GM12878 (cell line): ENCODE measurements at regions not wholly inside any gene's neighbourhood (a gene's known extent, or its start where the extent isn't known, plus 50 kb on each side); places are given as distances from the start of the nearest gene placed in this dataset.

Experiments
- ATAC-seq: fragments of 200-7000 bp; cut with Tn5 transposase; 3 replicates; pipeline ENCODE4 v1.9.1; 2020; ENCODE audit warnings: mild to moderate bottlenecking, moderate library complexity
- BruUV-seq: library from RNA; stranded (reverse); fragments of 400-500 nt; replicated peaks from 2 replicates; lab custom pipeline; 2021; lab: Mats Ljungman, UMichigan
- CTCF ChIA-PET: fragments of 300-600 bp; sonication (Branson Sonifier 250); formaldehyde crosslinking; extraction: SDS; loops from one replicate; lab custom pipeline; 2021; ENCODE audit warnings: inconsistent platforms; lab: Yijun Ruan, JAX
- POLR2A ChIA-PET: fragments of 350-600 bp; formaldehyde crosslinking; extraction: SDS; loops from one replicate; lab custom pipeline; 2021; ENCODE audit warnings: inconsistent platforms; lab: Charles Lee
- RAD21 ChIA-PET: fragments of 300-600 bp; sonication (Branson Sonifier 250); formaldehyde crosslinking; loops from one replicate; lab custom pipeline; 2023; ENCODE audit warnings: antibody characterized with exemption; ENCODE audit not compliant: unreplicated experiment; lab: Charles Lee
- SMC1A ChIA-PET: fragments of 300-600 bp; sonication (Branson Sonifier 250); formaldehyde crosslinking; loops from one replicate; lab custom pipeline; 2023; ENCODE audit not compliant: unreplicated experiment, uncharacterized antibody; lab: Charles Lee
- DNase-seq: peaks from one replicate; pipeline ENCODE4 v3.0.0-alpha.2; 2011; ENCODE audit warnings: low read depth, low spot score
- FAIRE-seq: peaks from 3 replicates; lab custom pipeline; 2011; peaks lifted over from hg19 to GRCh38; lab: Jason Lieb, UNC
- H2AFZ ChIP-seq: 2 replicates; pipeline ENCODE4 v1.6.0; 2011; ENCODE audit warnings: low read depth, low read length, control low read depth; ENCODE audit not compliant: control insufficient read depth
- H3K27ac ChIP-seq: 2 replicates; pipeline ENCODE4 v1.5.1; 2011; ENCODE audit warnings: control low read depth; ENCODE audit not compliant: control insufficient read depth, insufficient read depth
- H3K27me3 ChIP-seq, 2 experiments: replicated peaks in 1 of 2; 2 replicates each; pipeline versions ENCODE4 v1.6.0 to v1.6.1; 2011; ENCODE audit warnings: low read length in 1 of 2; ENCODE audit not compliant: control insufficient read depth in 2 of 2, insufficient read depth in 2 of 2
- H3K36me3 ChIP-seq, 2 experiments: 2 replicates each; pipeline ENCODE4 v1.5.1; 2011; ENCODE audit warnings: low read length in 1 of 2; ENCODE audit not compliant: control insufficient read depth in 2 of 2, insufficient read depth in 2 of 2
- H3K4me1 ChIP-seq: 2 replicates; pipeline ENCODE4 v1.6.1; 2011; ENCODE audit warnings: mild to moderate bottlenecking, low read length, moderate library complexity, mixed read lengths; ENCODE audit not compliant: control insufficient read depth, insufficient read depth
- H3K4me2 ChIP-seq: 2 replicates; pipeline ENCODE4 v1.6.0; 2011; ENCODE audit warnings: control low read depth; ENCODE audit not compliant: control insufficient read depth, insufficient read depth
- H3K4me3 ChIP-seq: fragments of 200-600 bp; sonication (generic); 2 replicates; pipeline ENCODE4 v1.5.1; 2016
- H3K79me2 ChIP-seq: 2 replicates; pipeline ENCODE4 v1.6.0; 2011; ENCODE audit warnings: low read length; ENCODE audit not compliant: control insufficient read depth, insufficient read depth
- H3K9ac ChIP-seq: 2 replicates; pipeline ENCODE4 v1.8.0; 2011; ENCODE audit warnings: low read length, control low read depth, mixed read lengths; ENCODE audit not compliant: control insufficient read depth, insufficient read depth
- H3K9me3 ChIP-seq: replicated peaks from 3 replicates; pipeline ENCODE4 v1.5.1; 2011; ENCODE audit warnings: mild to moderate bottlenecking, low read length; ENCODE audit not compliant: control insufficient read depth, insufficient read depth
- H4K20me1 ChIP-seq: 2 replicates; pipeline ENCODE4 v1.6.0; 2011; ENCODE audit not compliant: control insufficient read depth, insufficient read depth
- GABPA ChIP-seq: IDR thresholded peaks from 2 replicates; pipeline ENCODE4 v1.6.1; 2014; ENCODE audit warnings: antibody characterized with exemption, low read depth, mild to moderate bottlenecking, inconsistent platforms
- IRF3 ChIP-seq: fragments of 450-650 bp; IDR thresholded peaks from 2 replicates; pipeline ENCODE4 v1.6.1; 2014; ENCODE audit warnings: mild to moderate bottlenecking
- NBN ChIP-seq: fragments of 450-650 bp; IDR thresholded peaks from 2 replicates; pipeline ENCODE4 v1.6.1; 2016
- PKNOX1 ChIP-seq: fragments of 450-650 bp; IDR thresholded peaks from 2 replicates; pipeline ENCODE4 v1.6.1; 2016; ENCODE audit warnings: mild to moderate bottlenecking
- POLR2AphosphoS2 ChIP-seq: IDR thresholded peaks from 2 replicates; pipeline ENCODE4 v1.6.1; 2011; ENCODE audit warnings: low read depth, mild to moderate bottlenecking, low read length, improper control_type of control experiment, moderate library complexity
- SIN3A ChIP-seq: IDR thresholded peaks from 2 replicates; pipeline ENCODE4 v1.6.1; 2012; ENCODE audit warnings: low read depth, low read length, improper control_type of control experiment
- ZNF384 ChIP-seq: IDR thresholded peaks from 2 replicates; pipeline ENCODE4 v1.6.1; 2012; ENCODE audit warnings: low read depth, mild to moderate bottlenecking, low read length, improper control_type of control experiment, borderline replicate concordance
- WGBS: methylation state at CpG from one replicate; pipeline ENCODE4 v1.1.6; 2016; ENCODE audit warnings: low lambda C conversion rate; ENCODE audit not compliant: insufficient replicate concordance, insufficient coverage; ENCODE audit errors: missing lambda C conversion rate; 5-methylcytosine and 5-hydroxymethylcytosine counted together
- in situ Hi-C: fragments of 300-500 bp; cut with MboI; formaldehyde crosslinking; loops from 9 replicates; pipeline ENCODE4 v1.14.3; 2018; ENCODE audit warnings: mixed read lengths
- intact Hi-C: fragments of 100-400 bp; cut with micrococcal nuclease; formaldehyde crosslinking; loops from one replicate; pipeline ENCODE4 v1.14.2; 2022; ENCODE audit not compliant: unreplicated experiment

- no peak overlapping the region for H2AFZ ChIP-seq
- no TSS peak for BruUV-seq
- H3K27ac ChIP-seq, result no peak overlapping the region
- CTCF ChIA-PET, result interaction anchor here (0.9 to 2.0 kb wide), 3 partner anchors 9 to 15 kb away, joined by 3 to 4 read pairs (median 3); no protein-coding TSS in a partner anchor
- no peak for TF ChIP-seq NBN
- TF ChIP-seq PKNOX1, result peak; percentile 34; the same call in 1 of the 2 replicates
- no peak for ATAC-seq
- no peaks in the 10 kb centered on the region for H3K79me2 ChIP-seq
- H3K4me3 ChIP-seq, result no peak overlapping the region
- no peaks in the 10 kb centered on the region for H3K27me3 ChIP-seq
- H3K9ac ChIP-seq, result no peak overlapping the region
- H3K36me3 ChIP-seq, result no peaks in the 10 kb centered on the region
- SMC1A ChIA-PET, result interaction anchor here (0.7 to 2.0 kb wide), 6 partner anchors 8 to 48 kb away, joined by 3 to 5 read pairs (median 4); no protein-coding TSS in a partner anchor
- FAIRE-seq, result no peak
- no peaks in the 10 kb centered on the region for H4K20me1 ChIP-seq
- in situ Hi-C loops, result no loop called here
- intact Hi-C loops, result no loop called here
- H3K4me1 ChIP-seq, result no peaks in the 10 kb centered on the region
- no peak for DNase-seq
- RAD21 ChIA-PET, result interaction anchor here (0.7 kb wide), 1 partner anchor 12 kb away, joined by 3 read pairs; no protein-coding TSS in a partner anchor
- 28% methylated on average over 13 of the region's 13 CpGs for WGBS
- H3K4me2 ChIP-seq, result no peak overlapping the region
- H3K9me3 ChIP-seq, result no peaks in the 10 kb centered on the region
- POLR2A ChIA-PET, result interaction anchor here (0.5 to 1.5 kb wide), 4 partner anchors 9 to 919 kb away, joined by 3 to 4 read pairs (median 4); no protein-coding TSS in a partner anchor
Measured at GRCh38 chr6:9515633-9516606, 899.0 kb downstream of the TFAP2A start.

GRCh38 chr6:9514146-9514545 is 900.7 kb downstream of the TFAP2A start:
- DNase-seq (no peak), ATAC-seq (no peak), FAIRE-seq (no peak)
- H3K9me3 ChIP-seq, result no peaks in the 10 kb centered on the region; the same call in 2 of the 3 replicates
- H4K20me1 ChIP-seq, result no peaks in the 10 kb centered on the region
- no peak overlapping the region for H3K9ac ChIP-seq
- RAD21 ChIA-PET, result interaction anchor here (1.2 to 1.7 kb wide), 2 partner anchors 11 to 28 kb away, joined by 3 to 5 read pairs; no protein-coding TSS in a partner anchor
- H3K4me2 ChIP-seq, result no peak overlapping the region
- no peak overlapping the region for H3K27ac ChIP-seq
- TF ChIP-seq GABPA (no peak), SIN3A (no peak), ZNF384 (no peak), POLR2AphosphoS2 (no peak), IRF3 (no peak)
- in situ Hi-C loops (no loop called here), intact Hi-C loops (no loop called here)
- CTCF ChIA-PET, result interaction anchor here (0.7 to 2.0 kb wide), 3 partner anchors 11 to 23 kb away, joined by 3 to 4 read pairs (median 4); no protein-coding TSS in a partner anchor
- no TSS peak for BruUV-seq
- H2AFZ ChIP-seq, result no peak overlapping the region
- no peaks in the 10 kb centered on the region for H3K27me3 ChIP-seq
- POLR2A ChIA-PET, result interaction anchor here (1.5 kb wide), 1 partner anchor 10 kb away, joined by 3 read pairs; no protein-coding TSS in a partner anchor
- no peaks in the 10 kb centered on the region for H3K4me1 ChIP-seq
- SMC1A ChIA-PET, result interaction anchor here (0.8 to 2.0 kb wide), 4 partner anchors 9 to 26 kb away, joined by 3 to 9 read pairs (median 4); no protein-coding TSS in a partner anchor
- no peaks in the 10 kb centered on the region for H3K36me3 ChIP-seq
- H3K79me2 ChIP-seq, result no peaks in the 10 kb centered on the region
- no peak overlapping the region for H3K4me3 ChIP-seq
- WGBS, result 50% methylated on average over 1 of the region's 1 CpG
